AG20443 (cell line): ENCODE measurements at regions not wholly inside any gene's neighbourhood (a gene's known extent, or its start where the extent isn't known, plus 50 kb on each side); places are given as distances from the start of the nearest gene placed in this dataset.

Experiments
- DNase-seq: peaks from one replicate; pipeline ENCODE4 v3.0.0; 2012; ENCODE audit warnings: low spot score, mixed read lengths

DNA sequence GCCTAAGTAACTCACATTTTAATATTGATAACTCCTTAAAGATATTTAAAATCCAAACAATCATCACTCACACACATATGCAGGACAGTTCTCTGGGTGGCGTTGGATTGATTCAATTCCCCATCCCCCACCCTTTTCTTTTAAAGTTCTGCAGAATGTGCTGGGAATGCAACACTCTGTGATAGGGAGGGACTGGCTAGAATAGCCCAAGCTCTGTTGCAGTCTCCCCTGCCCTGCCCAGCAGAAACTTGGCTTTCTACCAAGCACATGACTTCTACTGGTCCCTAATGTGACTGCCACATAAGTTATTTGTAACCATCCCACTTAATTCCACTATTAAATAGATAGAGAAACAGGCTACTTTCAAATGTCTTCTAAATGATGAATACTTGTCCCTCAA, 55.2 kb downstream of the TWIST1 start:
- no peak for DNase-seq

DNA sequence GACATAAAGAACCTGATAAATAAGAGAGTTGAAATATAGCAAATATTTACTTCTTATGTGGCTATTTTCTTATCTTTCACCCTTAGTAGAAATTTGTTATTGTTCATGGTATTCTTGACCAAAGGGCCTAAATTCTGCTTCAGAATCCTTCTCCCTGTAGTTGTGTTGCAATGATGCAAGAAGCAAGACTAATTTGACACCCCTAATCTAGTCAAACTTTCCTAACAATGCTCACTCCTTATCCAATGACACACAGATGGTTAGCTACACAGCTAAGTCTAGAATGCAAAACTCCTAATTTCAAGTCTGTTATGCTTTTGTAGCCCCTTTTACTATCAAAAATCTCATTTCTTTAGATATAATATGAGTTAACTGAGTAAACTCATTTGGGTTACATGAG, 56.1 kb downstream of the TWIST1 start:
- DNase-seq: peak; percentile 14

DNA sequence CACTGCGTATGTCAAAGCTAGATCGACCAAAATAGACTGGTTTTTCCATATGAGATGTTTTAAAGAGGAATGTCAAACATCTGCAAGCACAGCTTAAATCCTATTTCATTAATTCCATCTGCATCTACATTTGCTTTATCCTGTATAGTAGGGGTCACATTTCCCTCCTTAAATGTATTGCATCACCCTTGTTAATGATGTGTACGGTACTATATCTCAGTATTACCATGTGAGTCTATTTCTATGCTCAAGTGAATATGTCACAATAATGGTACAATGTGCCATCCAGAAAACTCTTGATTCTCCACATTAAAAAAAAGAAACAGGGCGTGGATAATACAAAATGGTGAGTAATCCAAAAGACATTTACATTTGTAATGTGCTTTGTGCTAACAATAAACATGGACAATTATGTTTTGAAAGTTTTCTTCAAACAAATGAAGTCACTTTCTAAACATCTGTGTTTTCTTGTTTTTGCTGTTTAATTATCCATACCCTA, 56.6 kb downstream of the TWIST1 start:
- DNase-seq: peak; percentile 40

DNA sequence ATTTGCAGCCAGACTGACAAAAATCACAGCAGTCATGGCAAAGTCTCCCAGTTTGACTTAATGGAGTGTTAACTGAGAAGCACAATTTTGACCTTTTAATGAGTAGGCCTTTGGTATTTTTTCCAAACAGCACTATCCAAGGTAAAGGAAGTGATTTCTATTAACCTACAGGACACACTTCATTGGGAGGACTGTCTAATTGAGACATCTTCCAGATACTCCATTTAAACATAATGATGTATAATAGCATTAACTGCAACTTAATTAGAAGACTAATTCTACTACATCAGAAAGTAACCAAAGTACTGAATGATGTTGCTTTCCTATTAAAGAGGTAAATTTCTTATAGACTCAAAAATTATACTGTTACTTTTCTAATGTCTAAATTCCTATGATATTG, 61.1 kb downstream of the TWIST1 start:
- DNase-seq: no peak
